ENCODE measurements at regions not wholly inside any gene's neighbourhood (a gene's known extent, or its start where the extent isn't known, plus 50 kb on each side); places are given as distances from the start of the nearest gene placed in this dataset.

DNA sequence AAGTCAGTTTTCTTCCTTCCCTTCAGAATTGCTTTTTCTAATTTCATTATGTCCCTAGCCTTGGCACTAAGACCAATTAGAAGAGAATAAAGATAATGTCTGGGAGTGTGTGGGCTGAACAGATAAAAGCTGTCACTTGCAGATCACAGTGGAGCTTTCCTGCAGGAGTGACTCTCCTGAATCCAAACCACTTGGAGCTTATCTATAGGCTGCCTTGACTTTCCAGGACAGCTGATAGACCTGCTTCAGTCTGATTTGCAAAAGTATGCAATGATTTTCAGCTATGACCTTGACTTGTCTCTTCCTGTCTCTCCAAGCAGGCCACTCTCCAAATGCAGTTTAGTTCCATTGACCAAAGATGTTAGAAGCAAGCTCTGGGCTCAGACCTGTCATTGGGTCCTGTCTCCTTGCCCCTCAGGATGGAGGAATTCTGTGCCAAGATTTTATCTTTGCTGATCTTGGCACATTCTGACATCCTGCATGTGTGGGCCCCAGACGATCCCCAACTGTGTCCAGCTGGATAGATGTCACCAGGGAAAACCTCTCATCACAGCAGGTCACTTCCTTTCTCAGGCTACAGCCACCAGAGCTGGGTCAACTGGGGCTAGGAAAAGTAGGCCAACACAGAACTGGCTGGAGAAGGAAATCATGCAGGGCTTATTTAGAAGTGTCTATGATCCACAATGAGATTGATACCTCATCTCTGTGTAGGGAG, 120.9 kb upstream of the ZNF438 start:
- in situ Hi-C loops (cut with MboI; ENCODE audit: low pct_unique_long_range_greater_than_20kb in 2 of 9, low sequenced_read_pairs in 9 of 9, unreplicated experiment in 9 of 9), result no loop called here
- no peak overlapping the region for H3K4me3 ChIP-seq
- WGBS, 10 experiments, result 20 to 83% (median 60%) methylated on average over 1 of the region's 1 CpG; no CpG with 5 or more reads in 6 of the 10 experiments
- H3K27ac ChIP-seq, result no peak overlapping the region
- ATAC-seq (replicated peaks in 6 of 8), result no peak
- peaks cover 0 to 5% of the 10 kb centered on the region in 2 donors for H3K4me1 ChIP-seq (replicated peaks in 1 of 2)

DNA sequence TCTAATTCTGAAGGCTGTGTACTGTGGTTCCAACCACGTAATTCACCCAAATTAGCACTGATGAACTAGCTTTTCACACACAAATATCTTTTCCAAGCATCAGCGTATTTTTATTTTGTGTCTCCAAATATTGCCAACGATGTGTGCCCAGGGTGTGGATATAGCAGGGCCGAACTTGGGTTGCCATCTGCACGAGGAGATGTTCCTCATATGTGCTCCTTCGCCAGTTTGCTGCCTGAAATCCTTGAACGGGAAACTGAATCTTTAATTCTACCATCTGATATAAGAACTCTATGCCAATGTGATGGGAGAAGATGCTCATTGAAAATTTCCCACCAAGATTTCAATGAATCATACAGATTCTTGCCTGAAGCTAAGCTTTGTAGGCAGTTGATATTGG, 121.5 kb upstream of the ZNF438 start:
- in situ Hi-C loops (cut with MboI; ENCODE audit: low pct_unique_long_range_greater_than_20kb in 2 of 9, low sequenced_read_pairs in 9 of 9, unreplicated experiment in 9 of 9), result no loop called here
- ATAC-seq (replicated peaks in 6 of 8), result no peak
- no peak overlapping the region for H3K4me3 ChIP-seq
- peaks cover 0 to 6% of the 10 kb centered on the region in 2 donors for H3K4me1 ChIP-seq (replicated peaks in 1 of 2)
- WGBS, 10 experiments, result 60 to 100% (median 88%) methylated on average over 1 to 7 of the region's 7 CpGs
- no peak overlapping the region for H3K27ac ChIP-seq

DNA sequence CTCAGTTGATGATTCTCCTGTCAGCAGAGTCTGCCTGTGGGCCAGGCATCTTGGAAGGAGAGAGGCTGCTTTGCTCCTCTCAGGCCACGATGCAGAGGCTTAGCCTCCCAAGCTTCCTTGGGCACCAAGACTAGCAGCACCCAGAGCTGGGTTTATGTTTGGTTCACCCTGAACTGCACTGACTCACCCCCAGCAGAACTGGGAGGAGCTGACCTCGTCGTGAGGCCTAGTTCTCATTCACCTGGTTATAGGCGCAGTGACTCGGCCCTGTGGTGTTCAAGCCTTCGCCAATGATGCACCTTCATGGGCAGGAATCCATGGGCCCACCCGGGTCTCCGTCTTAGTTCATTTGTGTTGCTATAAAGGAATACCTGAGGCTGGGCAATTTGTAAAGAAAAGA, 122.0 kb upstream of the ZNF438 start:
- no peak for ATAC-seq (replicated peaks in 6 of 8)
- Histone ChIP-seq H3K4me3 (no peak overlapping the region), H3K27ac (no peak overlapping the region), H3K4me1 (replicated peaks in 1 of 2) (peaks cover 0 to 6% of the 10 kb centered on the region in 2 donors)
- in situ Hi-C loops (cut with MboI; ENCODE audit: low pct_unique_long_range_greater_than_20kb in 2 of 9, low sequenced_read_pairs in 9 of 9, unreplicated experiment in 9 of 9), result no loop called here
- 71 to 100% (median 84%) methylated on average over 1 to 7 of the region's 8 CpGs; no CpG with 5 or more reads in 5 of the 10 experiments for WGBS, 10 experiments

DNA sequence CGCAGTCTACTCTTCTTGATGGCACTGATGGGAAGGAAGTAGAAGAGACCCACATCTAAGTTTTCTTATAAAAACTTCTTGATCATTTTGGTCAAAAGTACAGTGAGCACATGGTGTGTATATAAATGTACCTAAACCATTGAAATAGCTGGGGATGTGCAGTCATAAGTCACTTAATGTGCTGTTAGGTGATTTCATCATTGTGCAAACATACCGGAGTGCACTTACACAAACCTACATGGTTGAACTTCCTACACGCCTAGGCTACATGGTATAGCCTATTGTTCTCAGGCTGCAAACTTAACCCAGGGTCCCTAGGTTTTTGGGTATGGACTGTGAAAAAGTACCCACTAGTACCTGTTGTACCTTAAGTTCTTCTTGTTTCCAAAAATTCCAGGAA, 123.3 kb upstream of the ZNF438 start:
- Histone ChIP-seq H3K4me3 (no peak overlapping the region), H3K27ac (no peak overlapping the region), H3K4me1 (replicated peaks in 1 of 2) (peaks cover 0 to 6% of the 10 kb centered on the region in 2 donors)
- WGBS, 10 experiments, result 100% methylated on average over 1 of the region's 3 CpGs; no CpG with 5 or more reads in 9 of the 10 experiments
- in situ Hi-C loops (cut with MboI; ENCODE audit: low pct_unique_long_range_greater_than_20kb in 2 of 9, low sequenced_read_pairs in 9 of 9, unreplicated experiment in 9 of 9), result no loop called here
- no peak for ATAC-seq (replicated peaks in 6 of 8)

DNA sequence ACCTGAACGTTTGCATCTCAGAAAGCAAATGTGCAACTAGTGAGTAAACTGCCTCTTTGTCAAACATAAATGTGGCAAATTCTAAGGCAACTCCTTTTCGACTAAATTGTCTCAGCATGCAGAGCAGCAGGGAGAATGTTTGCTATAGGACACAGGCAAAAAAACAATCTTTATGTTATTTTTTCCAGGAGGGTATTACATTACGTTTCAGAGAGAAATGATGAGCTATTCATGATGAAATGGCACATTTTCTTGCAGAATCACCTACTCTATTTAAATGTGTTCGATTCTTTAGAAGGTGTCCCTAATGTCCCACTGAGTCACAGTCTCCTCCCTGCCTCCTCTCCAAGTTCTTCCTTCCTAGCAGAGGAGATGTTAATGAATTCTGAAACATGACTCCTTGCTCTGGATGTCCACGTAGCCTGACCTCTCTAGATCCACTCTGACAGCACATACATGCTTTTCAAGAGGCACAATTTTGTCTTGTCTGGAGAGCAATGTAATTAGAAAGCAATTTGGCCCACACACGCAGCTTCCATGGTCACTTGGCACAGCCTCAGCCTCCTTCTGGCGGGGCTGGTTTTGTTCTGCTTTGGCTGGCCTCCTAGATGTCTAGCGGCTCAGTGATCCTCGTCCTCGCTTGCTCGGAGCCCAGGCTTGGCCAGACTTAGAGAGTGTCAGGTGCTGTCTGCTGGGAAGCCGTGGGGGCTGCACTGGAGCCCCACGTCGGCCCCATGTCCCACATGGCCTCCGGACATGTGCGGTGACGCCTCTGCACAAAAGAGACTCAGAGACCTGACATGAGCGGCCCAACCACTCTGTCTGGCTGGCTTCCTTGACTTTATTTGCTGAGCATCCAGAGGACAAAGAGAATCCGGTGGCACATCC, 125.7 kb upstream of the ZNF438 start:
- 4 to 75% (median 39%) methylated on average over 1 to 15 of the region's 19 CpGs for WGBS, 10 experiments
- Histone ChIP-seq H3K4me3 (no peak overlapping the region), H3K4me1 (replicated peaks in 1 of 2) (peaks cover 0 to 6% of the 10 kb centered on the region in 2 donors), H3K27ac (no peak overlapping the region)
- ATAC-seq (replicated peaks in 6 of 8), result peak; percentile 24 to 98 (median 62)
- in situ Hi-C loops (cut with MboI; ENCODE audit: low pct_unique_long_range_greater_than_20kb in 2 of 9, low sequenced_read_pairs in 9 of 9, unreplicated experiment in 9 of 9), result no loop called here

DNA sequence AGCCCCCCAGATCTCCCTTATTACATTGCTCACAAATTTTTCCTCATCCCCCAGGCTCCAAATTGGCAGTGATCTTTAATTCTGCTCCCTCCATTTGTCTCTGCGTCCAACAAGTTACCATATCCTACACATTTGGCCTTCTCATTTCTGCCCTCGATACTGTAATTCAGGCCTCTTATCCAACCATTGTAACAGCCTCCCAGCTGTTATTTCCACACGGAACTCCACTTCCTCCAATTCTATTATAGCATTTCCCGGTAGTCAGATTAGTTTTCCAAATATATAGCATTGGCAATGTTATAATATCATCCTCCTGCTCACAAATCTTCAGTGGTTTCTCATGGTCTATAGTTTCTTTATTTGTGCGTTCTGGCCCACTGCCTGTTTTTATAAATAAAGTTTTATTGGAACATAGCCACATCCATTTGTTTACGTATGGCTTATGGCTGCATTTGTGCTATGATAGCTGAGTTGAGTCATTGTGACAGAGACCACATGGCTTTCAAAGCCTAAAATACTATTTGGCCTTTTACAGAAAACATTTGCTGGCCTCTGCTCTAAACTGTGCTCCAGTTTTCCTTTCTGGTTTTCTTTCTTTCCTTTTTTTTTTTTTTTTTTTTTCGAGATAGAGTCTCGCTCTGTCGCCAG, 126.5 kb upstream of the ZNF438 start:
- Histone ChIP-seq H3K4me3 (no peak overlapping the region), H3K4me1 (replicated peaks in 1 of 2) (peaks cover 0 to 6% of the 10 kb centered on the region in 2 donors), H3K27ac (no peak overlapping the region)
- no peak for ATAC-seq (replicated peaks in 6 of 8)
- in situ Hi-C loops (cut with MboI; ENCODE audit: low pct_unique_long_range_greater_than_20kb in 2 of 9, low sequenced_read_pairs in 9 of 9, unreplicated experiment in 9 of 9), result no loop called here
- 74 to 100% (median 96%) methylated on average over 1 to 9 of the region's 9 CpGs for WGBS, 10 experiments

DNA sequence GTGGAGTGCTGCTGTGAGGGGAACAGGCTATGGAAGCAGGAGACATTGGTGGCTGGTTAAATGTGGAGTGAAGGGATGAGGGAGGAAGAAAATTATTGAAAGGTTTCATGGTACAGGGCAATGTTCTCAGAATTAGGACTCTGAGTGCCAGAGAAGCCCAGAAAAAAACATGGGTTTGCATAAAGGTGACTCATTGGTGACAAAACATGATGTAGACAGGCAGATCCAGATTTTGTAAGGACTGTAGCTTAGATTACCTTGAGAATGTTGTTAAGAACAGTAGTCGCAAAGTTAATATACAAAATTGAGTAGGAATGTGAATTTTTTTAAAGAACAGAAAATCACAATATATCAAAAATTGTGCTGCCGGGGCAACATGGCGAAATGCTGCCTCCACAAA, 134.9 kb upstream of the ZNF438 start:
- Histone ChIP-seq H3K27ac (no peak overlapping the region), H3K4me1 (replicated peaks in 1 of 2) (no peaks in the 10 kb centered on the region), H3K4me3 (no peak overlapping the region)
- in situ Hi-C loops (cut with MboI; ENCODE audit: low pct_unique_long_range_greater_than_20kb in 2 of 9, low sequenced_read_pairs in 9 of 9, unreplicated experiment in 9 of 9), result no loop called here
- ATAC-seq (replicated peaks in 6 of 8), result no peak
- WGBS, 10 experiments, result 83 to 100% (median 93%) methylated on average over 1 to 3 of the region's 3 CpGs; no CpG with 5 or more reads in 1 of the 10 experiments

DNA sequence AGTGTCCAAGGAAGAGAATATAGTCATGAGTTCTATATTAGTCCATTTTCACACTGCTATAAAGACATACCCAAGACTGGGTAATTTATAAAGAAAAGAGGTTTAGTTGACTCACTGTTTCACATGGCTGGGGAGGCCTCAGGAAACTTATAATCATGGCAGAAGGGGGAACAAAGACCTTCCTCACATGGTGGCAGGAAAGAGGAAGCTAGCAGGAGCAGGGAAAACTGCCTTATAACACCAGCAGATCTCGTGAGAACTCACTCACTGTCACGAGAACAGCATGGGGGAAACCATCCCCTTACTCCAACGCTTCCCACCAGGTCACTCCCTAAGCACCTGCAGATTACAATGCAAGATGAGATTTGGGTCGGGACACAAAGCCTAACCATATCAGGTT, 139.0 kb upstream of the ZNF438 start:
- no peak for ATAC-seq (replicated peaks in 6 of 8)
- WGBS, 10 experiments, result 50 to 100% (median 85%) methylated on average over 1 to 4 of the region's 4 CpGs; no CpG with 5 or more reads in 2 of the 10 experiments

DNA sequence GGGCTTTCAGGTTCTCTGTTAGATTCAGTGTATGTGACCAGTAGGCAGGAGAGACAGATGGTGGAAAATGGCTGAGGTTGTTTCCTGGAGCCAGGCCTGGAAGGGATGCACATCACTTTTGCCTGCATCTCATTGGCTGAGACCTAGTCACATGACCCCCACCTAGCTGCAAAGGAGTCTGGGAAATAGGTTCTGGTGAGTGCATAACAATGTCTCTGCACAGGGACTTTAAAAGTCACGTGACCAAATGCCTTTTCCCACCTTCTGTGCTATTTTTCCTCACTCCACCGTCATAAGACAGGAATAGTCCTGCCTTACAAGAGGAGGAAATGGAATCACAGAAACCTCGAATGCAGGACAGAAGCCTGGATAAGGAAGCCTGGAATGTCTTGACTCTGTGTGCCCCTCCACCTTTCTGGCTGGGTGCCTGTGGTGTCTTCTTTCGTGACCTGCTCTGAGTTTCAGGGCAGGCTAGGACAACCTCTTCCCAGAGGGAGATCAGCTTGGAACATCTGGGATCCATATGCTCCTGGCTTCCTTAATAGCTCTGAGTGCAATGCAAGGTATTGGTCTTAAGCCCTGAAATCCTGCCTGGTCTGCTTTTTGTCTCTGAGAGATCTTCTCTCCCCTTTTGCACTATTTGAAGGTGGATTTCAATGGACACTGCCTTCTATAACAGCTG, 139.9 kb upstream of the ZNF438 start:
- H3K4me1 ChIP-seq (replicated peaks in 1 of 2), result peaks cover 0 to 7% of the 10 kb centered on the region in 2 donors
- H3K4me3 ChIP-seq, result no peak overlapping the region
- in situ Hi-C loops (cut with MboI; ENCODE audit: low pct_unique_long_range_greater_than_20kb in 2 of 9, low sequenced_read_pairs in 9 of 9, unreplicated experiment in 9 of 9), result no loop called here
- H3K27ac ChIP-seq, result no peak overlapping the region
- 10 to 100% (median 36%) methylated on average over 1 to 3 of the region's 4 CpGs; no CpG with 5 or more reads in 5 of the 10 experiments for WGBS, 10 experiments
- ATAC-seq (replicated peaks in 6 of 8), result peak in 3 of 8 experiments; percentile 58 to 99 (median 97)

More for the DNA sequence above, 139.0 kb upstream of the ZNF438 start:
- peaks cover 0 to 7% of the 10 kb centered on the region in 2 donors for H3K4me1 ChIP-seq (replicated peaks in 1 of 2)
- H3K27ac ChIP-seq, result no peak overlapping the region
- no peak overlapping the region for H3K4me3 ChIP-seq
- in situ Hi-C loops (cut with MboI; ENCODE audit: low pct_unique_long_range_greater_than_20kb in 2 of 9, low sequenced_read_pairs in 9 of 9, unreplicated experiment in 9 of 9), result no loop called here

DNA sequence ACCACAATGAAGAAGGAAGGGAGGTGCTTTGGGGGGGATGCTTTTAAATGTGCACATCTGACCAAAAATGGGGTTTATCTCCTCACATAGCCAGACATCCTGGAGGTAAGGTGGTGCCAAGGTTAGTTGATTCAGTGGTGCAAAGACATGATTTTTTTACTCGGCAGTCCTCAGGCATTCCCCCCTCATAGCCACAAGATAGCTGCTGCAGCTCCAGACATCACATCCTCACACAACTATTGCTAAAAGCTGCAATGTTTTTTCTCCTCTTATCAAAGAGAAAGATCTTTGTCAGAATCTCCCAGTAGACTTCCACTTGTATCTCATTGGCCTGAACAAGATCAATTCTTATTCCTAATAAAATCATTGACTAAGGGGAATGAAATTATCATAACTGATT, 141.3 kb upstream of the ZNF438 start:
- WGBS, 10 experiments, result 80 to 100% (median 100%) methylated on average over 1 of the region's 1 CpG; no CpG with 5 or more reads in 6 of the 10 experiments
- in situ Hi-C loops (cut with MboI; ENCODE audit: low pct_unique_long_range_greater_than_20kb in 2 of 9, low sequenced_read_pairs in 9 of 9, unreplicated experiment in 9 of 9), result no loop called here
- Histone ChIP-seq H3K4me3 (no peak overlapping the region), H3K4me1 (replicated peaks in 1 of 2) (peaks cover 0 to 7% of the 10 kb centered on the region in 2 donors), H3K27ac (no peak overlapping the region)
- no peak for ATAC-seq (replicated peaks in 6 of 8)

DNA sequence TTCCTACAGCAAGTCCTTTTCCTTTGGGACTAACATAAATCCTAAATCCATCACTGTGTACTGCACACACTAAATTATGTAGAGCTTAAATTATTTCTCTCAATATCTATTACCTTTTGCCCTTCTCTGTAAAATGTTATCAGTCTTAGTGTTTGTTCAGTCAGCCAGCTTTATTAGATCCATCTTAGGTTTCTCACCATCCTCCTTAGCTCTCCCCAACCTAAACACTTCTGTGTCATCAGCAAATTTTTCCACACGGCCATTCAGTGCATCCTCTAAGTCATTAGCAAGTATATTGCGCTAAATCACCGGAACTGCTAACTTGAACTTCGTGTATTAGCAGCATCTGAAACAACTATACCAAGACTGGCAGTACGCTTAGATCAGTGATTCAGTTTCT, 142.1 kb upstream of the ZNF438 start:
- Histone ChIP-seq H3K4me1 (replicated peaks in 1 of 2) (peaks cover 0 to 7% of the 10 kb centered on the region in 2 donors), H3K27ac (no peak overlapping the region), H3K4me3 (no peak overlapping the region)
- WGBS, 10 experiments, result 55 to 100% (median 80%) methylated on average over 1 to 5 of the region's 5 CpGs; no CpG with 5 or more reads in 1 of the 10 experiments
- ATAC-seq (replicated peaks in 6 of 8), result peak in 5 of 8 experiments; percentile 44 to 98 (median 85)
- in situ Hi-C loops (cut with MboI; ENCODE audit: low pct_unique_long_range_greater_than_20kb in 2 of 9, low sequenced_read_pairs in 9 of 9, unreplicated experiment in 9 of 9), result no loop called here

DNA sequence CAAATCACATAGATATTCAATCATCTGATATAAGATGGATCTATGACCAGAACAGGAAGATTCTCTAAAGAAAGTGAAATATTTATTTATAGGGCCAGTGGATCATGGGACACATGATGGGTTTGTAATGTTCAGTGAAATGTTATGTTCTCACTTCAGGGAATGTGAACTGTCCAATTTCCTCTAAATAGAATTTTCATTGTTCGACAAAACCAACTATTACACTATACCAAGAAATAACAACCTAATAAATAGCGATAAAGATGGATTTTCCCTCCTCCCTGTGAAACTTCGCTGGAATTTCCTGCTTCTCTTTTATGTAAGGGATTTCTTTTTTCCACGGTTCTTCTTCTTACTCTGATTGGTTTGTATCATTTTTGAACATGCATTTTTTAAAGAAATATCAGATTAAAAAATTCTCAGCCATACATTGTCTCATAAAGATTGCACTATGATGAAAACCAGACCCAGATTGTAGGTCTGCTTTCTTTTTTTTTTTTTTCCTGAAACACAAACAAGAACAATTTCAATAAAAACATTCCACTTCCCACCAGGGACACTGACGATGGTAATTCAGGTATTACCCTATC, 139.8 kb upstream of the ZEB1 start:
- in situ Hi-C loops (cut with MboI; ENCODE audit: low pct_unique_long_range_greater_than_20kb in 2 of 9, low sequenced_read_pairs in 9 of 9, unreplicated experiment in 9 of 9), result no loop called here
- 44 to 97% (median 83%) methylated on average over 3 to 5 of the region's 5 CpGs for WGBS, 10 experiments
- no peak for ATAC-seq (replicated peaks in 6 of 8)
- Histone ChIP-seq H3K4me3 (no peak overlapping the region), H3K27ac (no peak overlapping the region), H3K4me1 (replicated peaks in 1 of 2) (peaks cover 0 to 3% of the 10 kb centered on the region in 2 donors)

Data from motor neuron (in vitro differentiated cells).